ENCODE measurements at regions not wholly inside any gene's neighbourhood (a gene's known extent, or its start where the extent isn't known, plus 50 kb on each side); places are given as distances from the start of the nearest gene placed in this dataset.

DNA sequence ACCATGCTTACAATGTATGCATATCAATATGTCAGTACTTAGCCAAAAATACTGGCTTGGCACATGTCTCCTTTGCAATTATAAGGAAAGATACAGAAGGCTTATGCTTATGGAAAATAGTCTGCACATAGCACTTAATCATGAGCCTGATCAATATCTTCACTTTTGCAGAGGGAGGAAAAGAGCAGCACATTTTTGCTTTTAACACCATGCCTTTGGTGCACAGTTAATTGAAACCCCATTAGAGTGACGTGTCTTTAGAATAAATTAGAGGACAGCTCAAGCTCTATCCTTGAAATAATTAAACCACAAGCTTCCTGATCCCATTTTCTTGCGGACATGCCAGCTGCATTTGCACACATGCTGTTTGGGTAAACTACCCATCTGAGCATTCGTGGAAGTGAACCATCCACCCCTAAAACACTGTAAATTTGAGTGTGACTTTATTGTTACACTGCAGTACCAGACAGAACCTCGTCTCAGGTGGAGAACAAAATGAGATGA is 839.9 kb upstream of the MGAT4C start:
- TF ChIP-seq YY1 (IDR thresholded peaks at IDR 0.05; ENCODE audit: insufficient read depth, insufficient read length) (no peak), SUZ12 (IDR thresholded peaks at IDR 0.05; ENCODE audit: extremely low read depth, insufficient read depth, insufficient read length) (no peak), ZNF274 (IDR thresholded peaks at IDR 0.05; ENCODE audit: low read depth, low read length) (no peak)
